HG02763 (cell line): ENCODE measurements at regions not wholly inside any gene's neighbourhood (a gene's known extent, or its start where the extent isn't known, plus 50 kb on each side); places are given as distances from the start of the nearest gene placed in this dataset.

ENCODE experiments used
- ATAC-seq: cut with Tn5 transposase; IDR thresholded peaks from one replicate; pipeline ENCODE4 v1.9.1; 2021; ENCODE audit warnings: mild to moderate bottlenecking, moderate library complexity; ENCODE audit not compliant: unreplicated experiment

- no peak for ATAC-seq
These were observed 77.7 kb upstream of the JUN start for GRCh38 chr1:58861506-58861905.

DNA sequence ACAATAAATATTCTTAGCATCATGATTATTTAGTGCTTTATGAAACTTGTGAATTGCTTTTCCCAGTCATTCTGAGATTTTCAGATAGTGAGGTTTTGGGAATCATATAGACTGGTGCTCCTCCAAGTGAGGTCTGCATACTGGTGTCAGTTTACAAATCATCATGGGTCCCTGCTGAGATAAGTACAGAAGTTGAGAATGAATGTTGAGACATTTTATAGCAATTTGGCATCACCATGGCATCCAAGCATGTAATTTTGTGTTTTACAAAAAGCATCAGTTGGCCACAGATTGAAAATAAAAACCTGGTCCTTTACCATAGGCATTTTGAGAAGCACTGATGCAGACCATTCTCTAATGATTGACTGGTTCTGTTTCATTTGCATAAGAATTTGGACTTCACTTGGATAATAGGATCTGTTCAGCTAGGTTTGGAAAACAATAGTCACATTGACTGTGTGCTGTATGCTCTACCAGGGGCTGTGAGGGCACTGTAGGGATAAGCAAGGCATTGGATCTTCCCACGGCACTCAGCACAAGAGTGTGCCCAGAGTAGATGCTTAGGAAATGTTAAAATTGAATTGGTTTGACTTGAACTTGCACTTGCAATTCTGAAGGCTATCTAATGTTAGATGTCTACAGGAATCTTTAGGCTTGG, 79.0 kb upstream of the JUN start:
- no peak for ATAC-seq

- ATAC-seq: no peak
These were observed 80.8 kb upstream of the JUN start for GRCh38 chr1:58864654-58865053.

DNA sequence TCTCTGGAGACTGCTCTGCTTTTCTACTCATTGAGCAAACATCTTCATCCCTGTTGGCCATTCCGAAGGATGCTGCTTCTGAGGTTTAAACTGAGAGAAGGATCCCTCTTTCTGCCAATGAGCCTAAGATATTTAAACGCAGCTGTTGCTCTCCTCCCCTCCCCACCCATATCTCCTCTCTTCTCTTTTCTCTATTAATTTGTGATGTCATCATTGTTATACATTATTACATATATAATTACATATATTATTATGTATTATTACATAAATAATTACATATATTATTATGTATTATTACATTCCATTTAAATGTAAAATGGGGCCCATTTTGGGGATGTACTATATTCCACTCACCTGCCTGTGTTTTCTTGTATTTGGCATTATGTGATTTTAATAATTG, 82.7 kb upstream of the JUN start:
- no peak for ATAC-seq

DNA sequence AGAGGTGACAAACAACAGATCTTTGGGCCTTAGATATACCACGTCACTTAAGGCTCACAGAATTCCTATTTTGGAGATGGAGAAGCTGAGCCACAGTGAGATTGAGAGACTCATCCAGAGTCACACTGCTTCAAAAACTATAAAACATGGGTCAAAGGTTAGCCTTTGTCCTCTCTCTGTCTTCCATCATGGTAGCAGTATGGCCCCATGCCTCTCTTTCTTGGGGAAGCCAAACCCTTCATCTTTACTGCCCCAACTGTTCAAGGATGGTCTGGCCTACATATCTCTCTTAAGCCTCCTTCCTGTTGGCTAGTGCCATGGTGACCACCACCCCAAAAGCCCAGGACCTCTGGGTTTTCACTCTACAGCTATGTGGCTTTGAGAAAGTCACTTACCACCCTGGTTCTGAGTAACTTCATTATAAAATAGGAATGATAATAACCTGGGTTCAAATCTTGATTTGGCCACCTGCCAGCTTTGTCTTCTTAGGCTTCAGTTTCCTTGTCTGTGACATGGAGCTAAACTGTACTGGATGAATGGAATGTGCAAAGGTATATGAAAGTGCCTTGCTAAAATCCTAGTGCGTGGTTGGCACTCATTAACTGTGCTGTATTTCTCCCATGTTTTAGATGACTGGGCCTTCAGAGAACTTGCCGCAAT, 85.9 kb upstream of the JUN start:
- no peak for ATAC-seq

DNA sequence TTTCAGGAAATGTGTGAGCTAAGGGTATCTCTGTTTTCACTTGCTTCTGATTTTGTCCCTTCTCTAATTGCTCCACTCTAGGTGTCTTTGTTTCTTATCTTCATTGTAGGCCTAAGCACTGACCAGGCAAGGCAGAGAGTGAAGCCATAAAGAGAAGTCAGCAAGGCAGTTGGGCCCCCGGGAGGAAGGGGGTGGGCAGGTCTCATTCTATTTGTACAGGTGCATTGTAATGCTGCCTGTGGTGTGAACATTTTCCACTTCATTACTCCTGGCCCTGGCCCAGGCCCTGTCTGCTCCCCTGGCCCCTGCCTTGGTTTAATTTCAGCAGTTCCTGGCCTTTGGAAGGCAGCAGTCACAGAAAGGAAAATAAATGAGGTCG, 86.4 kb upstream of the JUN start:
- no peak for ATAC-seq

GRCh38 chr1:58874342-58874741, 90.5 kb upstream of the JUN start:
- ATAC-seq: no peak

GRCh38 chr1:58874757-58875755, 91.2 kb upstream of the JUN start:
- no peak for ATAC-seq

DNA sequence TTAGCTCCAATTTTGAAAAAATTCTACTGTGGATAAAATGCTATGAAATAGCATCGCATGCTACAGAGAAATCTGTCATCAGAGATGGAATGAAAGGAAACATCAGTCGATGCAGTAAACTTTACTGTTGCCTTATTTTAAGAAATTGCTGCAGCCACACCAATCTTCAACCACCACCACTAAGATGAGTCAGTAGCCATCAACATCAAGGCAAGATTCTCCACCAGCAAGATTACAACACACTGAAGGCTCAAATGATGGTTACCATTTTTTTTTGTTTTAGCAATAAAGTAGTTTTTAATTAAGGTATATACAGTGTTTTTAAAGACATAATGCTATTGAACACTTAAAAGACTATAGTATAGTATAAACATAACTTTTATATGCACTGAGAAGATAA, 95.6 kb upstream of the JUN start:
- ATAC-seq: no peak

GRCh38 chr1:58880592-58880991, 96.7 kb upstream of the JUN start:
- no peak for ATAC-seq

- ATAC-seq: no peak
These were observed 97.7 kb upstream of the JUN start for GRCh38 chr1:58881471-58881994.

- ATAC-seq: no peak
These were observed 98.6 kb upstream of the JUN start for GRCh38 chr1:58882322-58882948.

DNA sequence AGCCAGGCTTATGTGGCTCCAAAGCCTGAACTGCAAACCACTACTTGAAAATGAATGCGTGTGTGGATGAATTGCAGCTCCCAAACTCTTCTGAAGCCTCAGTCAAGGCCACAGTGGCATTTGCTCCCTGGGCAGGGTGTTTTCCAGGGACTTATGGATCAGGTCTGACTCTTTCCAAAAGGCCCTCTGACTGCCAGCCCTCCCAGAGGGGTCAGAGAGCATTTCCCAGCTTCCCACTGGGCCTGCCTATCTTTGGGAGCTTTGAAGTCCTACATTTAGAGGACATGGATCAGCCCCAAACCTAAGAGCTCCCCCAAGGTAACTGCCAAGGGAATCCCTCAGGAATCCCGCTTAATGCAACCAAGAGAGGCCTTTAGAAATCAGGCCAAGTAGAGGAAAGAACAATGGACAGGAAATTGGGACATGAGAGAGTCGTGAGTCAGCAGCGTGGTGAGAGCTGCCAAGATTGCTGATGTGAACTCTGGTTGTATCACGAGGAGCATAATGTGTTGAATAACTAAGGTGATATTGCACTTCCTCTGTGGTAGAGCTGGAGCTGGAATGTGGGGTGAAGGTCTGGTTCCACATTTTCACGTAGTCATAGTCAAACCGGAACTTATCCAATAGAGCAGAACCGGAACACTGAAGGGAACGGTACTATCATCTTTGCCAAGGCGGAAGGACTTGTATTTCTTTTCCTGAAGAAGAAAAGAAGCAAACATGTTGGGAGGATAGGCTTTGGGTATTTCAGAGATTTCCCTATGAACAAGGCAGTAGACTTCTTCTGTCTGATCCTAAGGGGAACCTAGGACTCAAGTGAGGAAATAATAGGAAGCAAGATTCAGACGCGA, 99.4 kb upstream of the JUN start:
- peak; percentile 3 for ATAC-seq

GRCh38 chr1:58883888-58884482, 100.1 kb upstream of the JUN start:
- ATAC-seq: peak; percentile 57

DNA sequence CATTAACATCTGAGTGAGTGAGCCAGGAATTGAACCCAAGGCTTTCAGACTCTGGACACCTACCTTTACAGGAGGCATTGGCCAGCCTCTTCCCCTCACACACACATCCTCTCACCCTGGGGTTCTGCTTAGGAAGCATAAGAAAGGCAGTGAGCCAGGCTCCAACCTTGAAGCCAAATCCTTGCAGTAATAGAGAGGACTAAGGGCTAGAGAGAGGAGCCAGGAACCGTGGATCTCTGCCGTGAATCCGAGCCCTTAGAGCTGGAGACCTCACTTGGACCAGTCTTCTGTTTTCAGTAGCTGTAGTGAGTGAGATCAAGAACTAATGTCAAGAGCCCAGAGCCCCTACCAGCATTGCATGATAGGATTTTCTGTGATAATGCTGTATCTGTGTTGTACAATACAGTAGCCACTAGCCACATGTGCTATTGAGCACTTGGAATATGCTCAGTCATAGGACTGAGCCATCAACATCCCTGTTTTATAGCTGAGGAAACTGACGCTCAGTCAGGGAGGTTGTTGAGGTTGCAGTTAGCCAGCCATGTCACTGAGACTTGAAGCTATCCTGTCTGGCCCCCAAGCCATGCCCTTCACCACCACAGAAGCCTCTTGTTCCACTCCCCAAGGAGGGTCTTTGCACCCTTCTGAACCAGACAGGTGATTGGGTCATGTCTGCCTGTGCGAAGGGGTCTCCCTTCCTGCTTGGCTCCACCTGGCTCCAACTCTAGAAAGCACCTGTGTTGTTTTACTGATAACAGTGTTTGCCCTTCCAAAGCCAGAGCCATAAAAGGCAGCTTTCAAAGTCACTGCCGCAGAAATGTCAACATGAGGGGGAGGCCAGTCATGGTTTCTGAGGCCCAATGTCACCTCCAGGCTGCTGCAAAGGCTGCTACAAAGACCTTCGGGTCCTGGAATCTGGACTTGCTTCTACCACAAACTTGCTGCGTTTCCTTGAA, 101.1 kb upstream of the JUN start:
- ATAC-seq: no peak

DNA sequence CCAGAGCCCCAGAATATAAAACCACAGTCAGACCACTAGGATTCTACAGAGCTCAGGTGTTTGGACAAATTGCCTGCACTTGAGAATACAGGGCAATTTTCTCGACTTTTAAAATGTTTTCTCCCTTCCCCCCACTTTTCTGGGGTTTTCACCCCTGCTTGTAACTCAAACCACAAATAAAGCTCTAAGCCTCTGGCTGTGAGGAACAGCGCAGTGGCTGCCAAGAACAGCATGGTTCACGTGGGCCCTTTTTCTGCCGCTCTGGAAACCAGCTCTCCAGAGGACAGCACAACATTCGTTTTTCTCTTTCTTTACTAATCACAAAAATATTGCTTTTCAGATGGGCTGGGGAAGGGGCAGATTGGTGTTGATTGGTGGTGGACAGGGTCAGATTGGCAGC, 102.2 kb upstream of the JUN start:
- no peak for ATAC-seq

DNA sequence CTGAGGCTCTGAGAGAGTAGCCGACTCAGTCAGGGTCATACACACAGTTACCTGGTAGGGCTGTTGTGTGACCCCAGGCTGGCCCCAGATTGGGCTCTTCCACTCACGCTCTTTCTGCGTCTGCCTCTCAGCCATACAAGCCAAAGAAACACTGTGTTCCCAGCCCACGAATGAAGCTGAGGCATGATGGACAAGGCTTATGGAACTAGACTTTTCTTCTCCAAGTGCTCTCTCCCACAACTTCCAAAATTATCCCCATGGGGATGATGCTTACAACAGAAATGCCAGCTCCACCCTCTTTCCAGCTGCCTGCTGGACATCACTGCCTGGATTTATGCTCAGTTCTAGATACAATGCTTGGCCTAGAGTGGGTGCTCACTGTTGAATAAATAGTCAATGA, 102.8 kb upstream of the JUN start:
- ATAC-seq: no peak

GRCh38 chr1:58887059-58887458, 103.2 kb upstream of the JUN start:
- ATAC-seq: no peak

- ATAC-seq: no peak
These were observed 105.0 kb upstream of the JUN start for GRCh38 chr1:58888833-58889232.
